ENCODE measurements at regions not wholly inside any gene's neighbourhood (a gene's known extent, or its start where the extent isn't known, plus 50 kb on each side); places are given as distances from the start of the nearest gene placed in this dataset.

- no peak for DNase-seq
Observed at GRCh38 chr4:24637173-24637572, 52.8 kb upstream of the DHX15 start.

- DNase-seq: no peak
Observed at GRCh38 chr4:24638396-24638875, 54.1 kb upstream of the DHX15 start.

- DNase-seq: no peak
Observed at GRCh38 chr4:24639714-24640113, 55.4 kb upstream of the DHX15 start.

GRCh38 chr4:24640366-24640765, 56.0 kb upstream of the DHX15 start:
- DNase-seq: no peak

- no peak for DNase-seq
Observed at GRCh38 chr4:24642981-24643547, 58.7 kb upstream of the DHX15 start.

GRCh38 chr4:24643774-24644520, 59.6 kb upstream of the DHX15 start:
- no peak for DNase-seq

GRCh38 chr4:24644983-24645764, 60.8 kb upstream of the DHX15 start:
- DNase-seq: no peak

- DNase-seq: peak; percentile 92
Observed at GRCh38 chr4:24645765-24646550, 61.6 kb upstream of the DHX15 start.

- no peak for DNase-seq
Observed at GRCh38 chr4:24646798-24647460, 62.6 kb upstream of the DHX15 start.

- no peak for DNase-seq
Observed at GRCh38 chr4:24650849-24651640, 66.7 kb upstream of the DHX15 start.

GRCh38 chr4:24655326-24655725, 71.0 kb upstream of the DHX15 start:
- no peak for DNase-seq

- peak; percentile 31 for DNase-seq
Observed at GRCh38 chr4:24655971-24656370, 71.6 kb upstream of the DHX15 start.

GRCh38 chr4:24656906-24657305, 72.6 kb upstream of the DHX15 start:
- DNase-seq: no peak

GRCh38 chr4:24657768-24658617, 73.6 kb upstream of the DHX15 start:
- DNase-seq: peak; percentile 90

GRCh38 chr4:24659241-24659961, 75.0 kb upstream of the DHX15 start:
- DNase-seq: peak; percentile 97

- no peak for DNase-seq
Observed at GRCh38 chr4:24662056-24662455, 77.7 kb upstream of the DHX15 start.

- no peak for DNase-seq
Observed at GRCh38 chr4:24662542-24662941, 78.2 kb upstream of the DHX15 start.

GRCh38 chr4:24664956-24665355, 80.6 kb upstream of the DHX15 start:
- no peak for DNase-seq

GRCh38 chr4:24666316-24666715, 82.0 kb upstream of the DHX15 start:
- DNase-seq: no peak
